Testis (tissue), 2 donors: ENCODE measurements at regions not wholly inside any gene's neighbourhood (a gene's known extent, or its start where the extent isn't known, plus 50 kb on each side); places are given as distances from the start of the nearest gene placed in this dataset.

Experiments used
- DNase-seq: peaks from one replicate; pipeline ENCODE4 v3.0.0-alpha.2; 2019
- H3K27ac ChIP-seq, 2 donors: fragments of 200-600 bp; sonication (generic); one replicate each; pipeline ENCODE4 v1.5.1; 2019
- H3K27me3 ChIP-seq: fragments of 200-600 bp; sonication (generic); one replicate; pipeline ENCODE4 v1.5.1; 2019
- H3K36me3 ChIP-seq: fragments of 200-600 bp; sonication (generic); one replicate; pipeline ENCODE4 v1.5.1; 2017; ENCODE audit warnings: low read depth; ENCODE audit errors: missing control alignments
- H3K4me1 ChIP-seq: fragments of 200-600 bp; sonication (generic); one replicate; pipeline ENCODE4 v1.5.1; 2019
- H3K4me3 ChIP-seq, 2 donors: fragments of 200-600 bp; sonication (generic); one replicate each; pipeline ENCODE4 v1.5.1; 2017 to 2019
- H3K9me3 ChIP-seq: fragments of 200-600 bp; sonication (generic); one replicate; pipeline ENCODE4 v1.5.1; 2017
- CTCF ChIP-seq, 3 experiments: fragments of 450-650 bp in 2 of 3; fragments of 200-600 bp in 1 of 3; sonication (generic) in 1 of 3; IDR thresholded peaks; one replicate each; pipeline ENCODE4 v1.5.1; 2016 to 2019; ENCODE audit warnings: antibody characterized with exemption in 3 of 3, mild to moderate bottlenecking in 2 of 3, moderate library complexity in 1 of 3
- POLR2A ChIP-seq: fragments of 450-650 bp; IDR thresholded peaks from one replicate; pipeline ENCODE4 v1.6.1; 2017; ENCODE audit warnings: antibody characterized with exemption, mild to moderate bottlenecking, moderate library complexity
- WGBS, 2 donors: methylation state at CpG; one replicate each; pipeline ENCODE4 v1.1.5; 2018; 5-methylcytosine and 5-hydroxymethylcytosine counted together
- intact Hi-C: fragments of 100-400 bp; cut with DNase I; formaldehyde crosslinking; loops from one replicate; pipeline ENCODE4 v1.15.1; 2023; ENCODE audit warnings: low total_unique reads

DNA sequence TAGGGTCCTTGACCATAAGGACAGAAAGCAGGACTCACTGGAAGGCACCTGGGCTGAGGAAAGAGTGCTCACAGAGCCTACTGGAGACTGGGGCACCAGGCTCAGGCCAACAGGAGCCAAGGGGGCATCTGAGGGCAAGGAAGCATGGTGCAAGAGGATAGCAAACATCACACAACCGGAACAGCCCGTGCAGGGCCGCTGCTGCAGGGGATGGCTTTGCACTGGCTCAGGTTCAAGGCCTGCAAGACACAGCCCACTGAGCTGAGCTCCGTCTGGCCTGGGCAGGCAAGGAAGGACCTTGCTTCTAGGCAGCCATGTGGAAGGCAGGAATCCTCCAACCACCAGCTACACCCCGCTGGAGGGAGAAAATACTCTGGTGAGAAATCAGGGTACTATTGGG is 59.8 kb upstream of the KIF26B start:
- Histone ChIP-seq H3K36me3 (no peaks in the 10 kb centered on the region), H3K4me3 (no peak overlapping the region), H3K4me1 (no peaks in the 10 kb centered on the region), H3K9me3 (no peaks in the 10 kb centered on the region), H3K27me3 (no peaks in the 10 kb centered on the region), H3K27ac (no peak overlapping the region)
- no peak for TF ChIP-seq CTCF (IDR thresholded peaks at IDR 0.05)
- 43 to 72% methylated on average over 3 to 5 of the region's 5 CpGs for WGBS, 2 donors
- intact Hi-C loops = no loop called here
- peak; percentile 26 for DNase-seq

DNA sequence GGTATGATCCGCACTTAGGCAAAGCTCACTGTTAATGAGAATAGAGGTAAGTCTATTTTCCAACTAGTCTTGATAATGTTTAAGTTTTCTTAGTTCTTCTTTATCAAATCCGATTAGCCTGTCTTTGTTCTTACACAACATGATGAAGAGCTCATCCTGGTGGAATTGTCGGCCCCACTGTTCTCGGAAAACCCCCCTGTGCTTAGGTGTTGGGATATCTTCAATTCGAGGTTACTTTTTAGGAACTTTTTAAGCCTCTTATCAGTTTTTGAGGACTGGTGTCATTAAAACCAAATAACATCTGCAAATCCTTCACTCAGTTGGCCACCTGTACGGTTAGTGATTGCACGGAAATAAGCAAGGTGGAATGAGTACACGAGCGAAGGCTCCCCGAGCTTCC is 60.7 kb upstream of the KIF26B start:
- H3K4me3 ChIP-seq = no peak overlapping the region
- H3K27me3 ChIP-seq = no peaks in the 10 kb centered on the region
- H3K9me3 ChIP-seq = no peaks in the 10 kb centered on the region
- no peak for DNase-seq
- no peak for TF ChIP-seq CTCF (IDR thresholded peaks at IDR 0.05)
- TF ChIP-seq POLR2A = no peak
- no peaks in the 10 kb centered on the region for H3K4me1 ChIP-seq
- H3K27ac ChIP-seq = no peak overlapping the region
- H3K36me3 ChIP-seq = no peaks in the 10 kb centered on the region
- 85 to 91% methylated on average over 10 of the region's 10 CpGs for WGBS, 2 donors
- intact Hi-C loops = no loop called here

GRCh38 chr1:245092638-245092976 is 62.2 kb upstream of the KIF26B start:
- Histone ChIP-seq H3K27ac (no peak overlapping the region), H3K27me3 (no peaks in the 10 kb centered on the region), H3K36me3 (no peaks in the 10 kb centered on the region), H3K4me3 (no peak overlapping the region), H3K4me1 (no peaks in the 10 kb centered on the region), H3K9me3 (no peaks in the 10 kb centered on the region)
- intact Hi-C loops = no loop called here
- TF ChIP-seq CTCF (IDR thresholded peaks at IDR 0.05) (no peak), POLR2A (no peak)
- WGBS, 2 donors = 84 to 88% methylated on average over 5 of the region's 5 CpGs
- no peak for DNase-seq

DNA sequence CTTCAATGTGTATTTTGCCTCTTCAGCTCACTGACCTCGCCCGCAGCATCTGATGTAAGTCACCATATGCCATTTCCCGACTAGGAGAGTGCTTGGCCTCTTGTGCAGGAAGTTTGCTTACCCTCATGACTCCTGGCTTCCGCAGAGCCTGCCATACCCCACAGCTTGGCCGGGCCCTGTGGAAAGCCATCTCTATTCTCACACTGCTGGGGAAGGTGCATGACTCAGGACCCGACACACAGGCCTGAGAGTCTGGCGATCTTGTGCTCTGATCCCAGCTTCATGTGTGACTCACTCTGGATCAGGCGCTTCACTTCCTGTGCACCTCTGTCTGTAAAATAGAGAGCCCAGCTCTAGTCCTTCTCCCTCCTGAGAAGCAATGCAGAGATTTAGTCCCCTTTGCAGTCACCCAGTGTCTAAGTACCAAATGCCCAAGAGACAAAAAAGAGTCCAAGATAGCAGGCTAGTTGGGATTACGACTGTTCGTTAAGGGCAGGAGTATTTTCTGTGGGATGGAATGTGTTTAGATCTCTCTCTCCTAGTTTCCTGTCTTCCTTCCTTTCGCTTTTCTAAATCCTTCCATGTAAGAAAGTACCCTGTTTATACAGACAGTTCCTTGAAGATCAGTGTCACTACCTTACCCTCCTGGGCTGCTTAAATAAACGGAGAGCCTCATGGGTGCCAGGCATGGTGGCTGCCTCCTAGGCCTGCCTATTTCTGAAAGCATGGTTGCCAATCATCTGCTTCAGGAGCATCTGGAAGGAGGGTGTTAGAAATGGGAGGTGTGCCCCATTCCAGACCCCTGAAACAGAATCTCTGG is 62.8 kb upstream of the KIF26B start:
- intact Hi-C loops = no loop called here
- Histone ChIP-seq H3K9me3 (no peaks in the 10 kb centered on the region), H3K4me3 (no peak overlapping the region), H3K27ac (no peak overlapping the region), H3K36me3 (no peaks in the 10 kb centered on the region), H3K4me1 (no peaks in the 10 kb centered on the region), H3K27me3 (no peaks in the 10 kb centered on the region)
- no peak for DNase-seq
- 76 to 77% methylated on average over 12 of the region's 12 CpGs for WGBS, 2 donors
- no peak for TF ChIP-seq CTCF (IDR thresholded peaks at IDR 0.05)
- TF ChIP-seq POLR2A = no peak

DNA sequence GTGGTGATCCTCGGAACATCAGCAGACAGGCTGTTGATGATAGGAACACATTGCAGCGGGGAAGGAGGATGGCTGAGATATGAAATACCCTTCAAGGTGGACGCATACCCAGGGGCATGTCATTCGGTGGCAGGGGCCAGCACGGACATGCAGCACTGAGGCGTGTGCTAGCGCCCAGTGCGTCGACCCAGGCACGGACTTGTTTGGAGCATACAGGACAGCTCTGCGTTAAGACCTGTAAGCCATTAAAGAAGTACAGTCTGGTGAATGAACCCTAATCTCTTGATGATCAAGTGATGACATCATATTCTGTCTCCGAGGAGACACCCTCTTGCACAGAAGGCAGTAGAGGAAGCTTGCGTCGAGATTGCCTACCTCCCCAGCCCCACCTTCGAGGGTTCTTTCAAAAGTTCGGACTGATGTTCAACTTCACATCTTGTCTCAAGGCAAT is 63.6 kb upstream of the KIF26B start:
- no peak overlapping the region for H3K27ac ChIP-seq

More for the DNA sequence above, 63.6 kb upstream of the KIF26B start:
- TF ChIP-seq POLR2A (no peak), CTCF (IDR thresholded peaks at IDR 0.05) (no peak)
- Histone ChIP-seq H3K36me3 (no peaks in the 10 kb centered on the region), H3K27me3 (no peaks in the 10 kb centered on the region), H3K4me3 (no peak overlapping the region), H3K9me3 (no peaks in the 10 kb centered on the region), H3K4me1 (no peaks in the 10 kb centered on the region)
- intact Hi-C loops = no loop called here
- DNase-seq = no peak
- WGBS, 2 donors = 90% methylated on average over 14 to 16 of the region's 16 CpGs
